Loucy (cell line): ENCODE measurements at regions not wholly inside any gene's neighbourhood (a gene's known extent, or its start where the extent isn't known, plus 50 kb on each side); places are given as distances from the start of the nearest gene placed in this dataset.

Experiments used
- EZH2phosphoT487 ChIP-seq: fragments of 200-600 bp; IDR thresholded peaks from 2 replicates; pipeline ENCODE4 v1.6.1; 2018; ENCODE audit warnings: antibody characterized with exemption, mild to moderate bottlenecking, moderate library complexity, borderline replicate concordance
- TF ChIP-seq, protein P1 (sequence below): fragments of 200-600 bp; sonication (generic); conservative IDR thresholded peaks from 2 replicates; pipeline ENCODE4 v1.5.1; 2014; ENCODE audit warnings: mild to moderate bottlenecking, antibody characterized with exemption, low read length

DNA sequence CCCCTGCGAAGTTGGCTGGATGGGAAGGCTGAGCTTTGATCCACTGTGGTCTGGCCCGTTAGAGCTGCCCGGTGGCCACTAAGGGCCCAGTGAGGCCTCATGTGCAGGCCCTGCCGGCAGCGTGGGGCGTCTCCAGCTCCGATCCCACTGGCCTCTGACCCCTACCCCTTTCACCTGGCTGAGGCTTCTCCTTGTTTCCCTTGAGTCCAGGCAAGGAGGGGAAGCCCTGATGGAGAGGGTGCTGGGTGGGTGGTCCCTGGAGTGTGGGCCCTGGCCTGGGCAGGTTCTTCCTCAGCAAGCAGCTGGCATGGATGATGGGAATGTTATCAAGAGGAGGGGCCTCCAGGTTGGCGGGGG, 356.8 kb downstream of the SEC14L1 start:
- TF ChIP-seq, protein P1, sequence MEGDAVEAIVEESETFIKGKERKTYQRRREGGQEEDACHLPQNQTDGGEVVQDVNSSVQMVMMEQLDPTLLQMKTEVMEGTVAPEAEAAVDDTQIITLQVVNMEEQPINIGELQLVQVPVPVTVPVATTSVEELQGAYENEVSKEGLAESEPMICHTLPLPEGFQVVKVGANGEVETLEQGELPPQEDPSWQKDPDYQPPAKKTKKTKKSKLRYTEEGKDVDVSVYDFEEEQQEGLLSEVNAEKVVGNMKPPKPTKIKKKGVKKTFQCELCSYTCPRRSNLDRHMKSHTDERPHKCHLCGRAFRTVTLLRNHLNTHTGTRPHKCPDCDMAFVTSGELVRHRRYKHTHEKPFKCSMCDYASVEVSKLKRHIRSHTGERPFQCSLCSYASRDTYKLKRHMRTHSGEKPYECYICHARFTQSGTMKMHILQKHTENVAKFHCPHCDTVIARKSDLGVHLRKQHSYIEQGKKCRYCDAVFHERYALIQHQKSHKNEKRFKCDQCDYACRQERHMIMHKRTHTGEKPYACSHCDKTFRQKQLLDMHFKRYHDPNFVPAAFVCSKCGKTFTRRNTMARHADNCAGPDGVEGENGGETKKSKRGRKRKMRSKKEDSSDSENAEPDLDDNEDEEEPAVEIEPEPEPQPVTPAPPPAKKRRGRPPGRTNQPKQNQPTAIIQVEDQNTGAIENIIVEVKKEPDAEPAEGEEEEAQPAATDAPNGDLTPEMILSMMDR, result no peak
- TF ChIP-seq EZH2phosphoT487, result no peak
